HEK293T (cell line): ENCODE measurements at regions not wholly inside any gene's neighbourhood (a gene's known extent, or its start where the extent isn't known, plus 50 kb on each side); places are given as distances from the start of the nearest gene placed in this dataset.
"Not testable (repeated sequence)": the region's sequence is repeated elsewhere in the genome, so short reads cannot be mapped to it uniquely, and the experiment has no call there.

Source experiments
- CTCF ChIA-PET: fragments of 350-600 bp; formaldehyde crosslinking; extraction: SDS; loops from one replicate; lab custom pipeline; 2021; ENCODE audit warnings: antibody characterized with exemption, inconsistent platforms; lab: Yijun Ruan, JAX
- POLR2A ChIA-PET: fragments of 350-600 bp; formaldehyde crosslinking; extraction: SDS; loops from one replicate; lab custom pipeline; 2020; ENCODE audit warnings: antibody characterized with exemption, inconsistent platforms; lab: Yijun Ruan, JAX
- DNase-seq: peaks from one replicate; pipeline ENCODE4 v3.0.0; 2012; ENCODE audit warnings: mixed read lengths; ENCODE audit errors: extremely low spot score
- ARNT ChIP-seq: fragments of 450-650 bp; IDR thresholded peaks from 2 replicates; pipeline ENCODE4 v1.6.1; 2017; ENCODE audit warnings: mild to moderate bottlenecking
- BHLHE40 ChIP-seq: fragments of 450-650 bp; IDR thresholded peaks from 2 replicates; pipeline ENCODE4 v1.6.1; 2016; ENCODE audit warnings: mild to moderate bottlenecking, moderate library complexity, borderline replicate concordance
- CTBP1 ChIP-seq: fragments of 450-650 bp; IDR thresholded peaks from 2 replicates; pipeline ENCODE4 v1.6.1; 2016; ENCODE audit warnings: borderline replicate concordance
- ELF4 ChIP-seq: fragments of 450-650 bp; IDR thresholded peaks from 2 replicates; pipeline ENCODE4 v1.6.1; 2017; ENCODE audit warnings: antibody characterized with exemption
- FOXA1 ChIP-seq: fragments of 450-650 bp; IDR thresholded peaks from 2 replicates; pipeline ENCODE4 v1.6.1; 2016; ENCODE audit warnings: mild to moderate bottlenecking
- FOXK2 ChIP-seq: fragments of 450-650 bp; IDR thresholded peaks from 2 replicates; pipeline ENCODE4 v1.6.1; 2016; ENCODE audit warnings: mild to moderate bottlenecking
- FOXM1 ChIP-seq: fragments of 450-650 bp; IDR thresholded peaks from 2 replicates; pipeline ENCODE4 v1.6.1; 2017; ENCODE audit warnings: mild to moderate bottlenecking, borderline replicate concordance
- HDGF ChIP-seq: fragments of 450-650 bp; IDR thresholded peaks from 2 replicates; pipeline ENCODE4 v1.6.1; 2017; ENCODE audit warnings: antibody characterized with exemption, borderline replicate concordance
- L3MBTL2 ChIP-seq: fragments of 450-650 bp; conservative IDR thresholded peaks from 2 replicates; pipeline ENCODE4 v1.6.1; 2016; ENCODE audit warnings: mild to moderate bottlenecking
- LEF1 ChIP-seq: fragments of 450-650 bp; IDR thresholded peaks from 2 replicates; pipeline ENCODE4 v1.6.1; 2017; ENCODE audit warnings: mild to moderate bottlenecking, borderline replicate concordance
- NFRKB ChIP-seq: fragments of 450-650 bp; IDR thresholded peaks from 2 replicates; pipeline ENCODE4 v1.6.1; 2016; ENCODE audit warnings: mild to moderate bottlenecking, moderate library complexity
- PKNOX1 ChIP-seq: fragments of 450-650 bp; IDR thresholded peaks from 2 replicates; pipeline ENCODE4 v1.6.1; 2016
- SP1 ChIP-seq: fragments of 450-650 bp; IDR thresholded peaks from 2 replicates; pipeline ENCODE4 v1.6.1; 2017
- SUZ12 ChIP-seq: fragments of 450-650 bp; IDR thresholded peaks from 2 replicates; pipeline ENCODE4 v1.6.1; 2016; ENCODE audit warnings: mild to moderate bottlenecking
- TARDBP ChIP-seq: fragments of 450-650 bp; IDR thresholded peaks from 2 replicates; pipeline ENCODE4 v1.6.1; 2016
- ZNF384 ChIP-seq: fragments of 450-650 bp; IDR thresholded peaks from 2 replicates; pipeline ENCODE4 v1.6.1; 2016

DNA sequence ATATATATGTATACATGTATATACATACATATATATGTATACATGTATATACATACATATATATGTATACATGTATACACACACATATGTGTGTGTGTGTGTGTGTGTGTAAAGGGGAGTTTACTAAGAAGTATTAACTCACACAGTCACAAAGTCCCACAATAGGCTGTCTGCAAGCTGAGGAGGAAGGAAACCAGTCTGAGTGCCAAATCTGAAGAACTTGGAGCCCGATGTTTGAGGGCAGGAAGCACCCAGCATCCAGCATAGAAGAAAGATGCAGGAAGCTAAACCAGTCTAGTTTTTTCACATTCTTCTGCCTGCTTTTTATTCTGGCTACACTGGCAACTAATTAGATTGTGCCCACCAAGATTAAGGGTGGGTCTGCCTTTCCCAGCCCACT, 591.5 kb downstream of the PRR16 start:
- ChIA-PET CTCF (no interaction called here), POLR2A (no interaction called here)
- no peak for TF ChIP-seq BHLHE40
- TF ChIP-seq L3MBTL2 = no peak
- no peak for TF ChIP-seq CTBP1
- TF ChIP-seq TARDBP = no peak
- no peak for TF ChIP-seq ZNF384
- TF ChIP-seq ELF4 = no peak
- no peak for TF ChIP-seq LEF1
- no peak for TF ChIP-seq ARNT
- no peak for TF ChIP-seq SP1
- TF ChIP-seq SUZ12 = no peak
- no peak for TF ChIP-seq HDGF
- TF ChIP-seq NFRKB = no peak
- no peak for TF ChIP-seq PKNOX1
- TF ChIP-seq FOXM1 = no peak
- DNase-seq = no peak

DNA sequence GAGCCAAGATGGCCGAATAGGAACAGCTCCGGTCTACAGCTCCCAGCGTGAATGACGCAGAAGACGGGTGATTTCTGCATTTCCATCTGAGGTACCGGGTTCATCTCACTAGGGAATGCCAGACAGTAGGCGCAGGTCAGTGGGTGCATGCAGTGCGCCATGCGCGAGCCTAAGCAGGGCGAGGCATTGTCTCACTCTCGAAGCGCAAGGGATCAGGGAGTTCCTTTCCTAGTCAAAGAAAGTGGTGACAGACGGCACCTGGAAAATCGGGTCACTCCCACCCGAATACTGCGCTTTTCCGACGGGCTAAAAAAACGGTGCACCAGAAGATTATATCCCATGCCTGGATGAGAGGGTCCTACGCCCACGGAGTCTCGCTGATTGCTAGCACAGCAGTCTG, 600.1 kb downstream of the PRR16 start:
- POLR2A ChIA-PET, DNase-seq, CTCF ChIA-PET: not testable (repeated sequence)

GRCh38 chr5:121086671-121087070, 622.6 kb downstream of the PRR16 start:
- CTCF ChIA-PET = no interaction called here
- TF ChIP-seq PKNOX1 (no peak), BHLHE40 (no peak), ZNF384 (no peak), CTBP1 (no peak), LEF1 (no peak), HDGF (no peak), NFRKB (no peak), TARDBP (no peak), FOXA1 (no peak), ELF4 (no peak)
- no peak for DNase-seq
- POLR2A ChIA-PET = no interaction called here

GRCh38 chr5:121087560-121087959, 623.5 kb downstream of the PRR16 start:
- CTCF ChIA-PET = no interaction called here
- TF ChIP-seq L3MBTL2 (no peak), ELF4 (no peak), BHLHE40 (no peak), HDGF (no peak), SP1 (no peak), SUZ12 (no peak), TARDBP (no peak), ZNF384 (no peak), ARNT (no peak), FOXA1 (no peak), FOXK2 (no peak), FOXM1 (no peak), NFRKB (no peak), LEF1 (no peak), PKNOX1 (no peak), CTBP1 (no peak)
- DNase-seq = no peak
- POLR2A ChIA-PET = no interaction called here

DNA sequence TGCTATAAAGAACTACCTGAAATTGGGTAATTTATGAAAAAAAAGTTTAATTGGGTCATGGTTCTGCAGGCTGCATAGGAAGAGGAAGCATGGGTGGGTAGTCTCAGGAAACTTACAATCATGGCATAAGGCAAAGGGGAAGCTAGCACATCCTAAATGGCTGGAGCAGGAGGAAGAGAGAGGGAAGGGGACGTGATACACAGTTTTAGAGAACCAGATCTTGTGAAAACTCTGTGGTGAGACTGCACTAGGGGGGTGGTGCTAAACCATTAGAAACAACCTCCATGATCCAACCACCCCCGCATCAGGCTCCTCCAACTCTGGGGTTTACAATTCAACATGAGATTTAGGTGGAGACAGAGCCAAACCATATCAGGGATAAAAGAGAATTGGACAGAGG, 624.2 kb downstream of the PRR16 start:
- ChIA-PET CTCF (no interaction called here), POLR2A (interaction anchor here (0.6 kb wide), 1 partner anchor 211 kb away, joined by 3 read pairs; no protein-coding TSS in a partner anchor)
- TF ChIP-seq FOXK2 (no peak), SUZ12 (no peak), ZNF384 (no peak), PKNOX1 (no peak), SP1 (no peak), LEF1 (no peak), TARDBP (no peak), ARNT (no peak), HDGF (no peak), L3MBTL2 (no peak), BHLHE40 (no peak), FOXM1 (no peak), ELF4 (no peak)
- DNase-seq = no peak

DNA sequence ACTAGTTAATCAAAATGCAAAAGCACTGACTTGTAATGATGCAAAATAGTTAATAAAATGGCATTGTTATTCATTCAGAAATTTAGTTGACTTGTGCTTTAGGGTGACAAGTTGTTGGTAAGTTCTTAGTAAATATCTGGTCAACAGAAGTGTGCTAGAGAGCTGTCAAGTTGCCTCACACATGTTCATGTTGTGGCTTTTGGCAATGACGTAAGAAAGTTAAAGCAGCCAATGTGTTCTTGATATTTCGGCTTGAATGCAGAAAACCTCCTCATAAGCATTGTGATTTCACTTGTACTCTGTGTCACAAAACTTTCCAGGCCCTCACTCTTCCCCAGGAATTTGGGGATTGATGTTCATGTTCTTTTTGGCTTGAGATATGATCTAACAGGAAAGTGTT, 626.7 kb downstream of the PRR16 start:
- ChIA-PET CTCF (no interaction called here), POLR2A (no interaction called here)
- TF ChIP-seq FOXK2 = no peak
- TF ChIP-seq PKNOX1 = no peak
- no peak for TF ChIP-seq LEF1
- no peak for TF ChIP-seq CTBP1
- no peak for TF ChIP-seq BHLHE40
- no peak for TF ChIP-seq TARDBP
- no peak for TF ChIP-seq HDGF
- no peak for TF ChIP-seq FOXM1
- no peak for TF ChIP-seq ARNT
- no peak for TF ChIP-seq SP1
- TF ChIP-seq L3MBTL2 = no peak
- no peak for DNase-seq
